DND-41 (cell line): ENCODE measurements at regions not wholly inside any gene's neighbourhood (a gene's known extent, or its start where the extent isn't known, plus 50 kb on each side); places are given as distances from the start of the nearest gene placed in this dataset.

ENCODE experiments used
- ATAC-seq: fragments of 200-7000 bp; cut with Tn5 transposase; 3 replicates; pipeline ENCODE4 v1.9.1; 2021; ENCODE audit warnings: low read depth; ENCODE audit not compliant: insufficient read depth
- DNase-seq: peaks from one replicate; pipeline ENCODE4 v3.0.0-alpha.2; 2020
- H2AFZ ChIP-seq: 2 replicates; pipeline ENCODE4 v1.6.0; 2012; ENCODE audit warnings: low read depth, low read length
- H3K27ac ChIP-seq: 2 replicates; pipeline ENCODE4 v1.5.1; 2012; ENCODE audit warnings: low read length, inconsistent platforms
- H3K27me3 ChIP-seq: fragments of 200-600 bp; sonication (generic); 2 replicates; pipeline ENCODE4 v1.6.0; 2012; ENCODE audit warnings: low read length, mild to moderate bottlenecking, inconsistent platforms; ENCODE audit not compliant: insufficient read depth, poor library complexity
- H3K36me3 ChIP-seq: 2 replicates; pipeline ENCODE4 v1.5.1; 2012; ENCODE audit warnings: low read length, inconsistent platforms; ENCODE audit not compliant: insufficient read depth
- H3K4me1 ChIP-seq: 2 replicates; pipeline ENCODE4 v1.5.1; 2012; ENCODE audit warnings: mild to moderate bottlenecking, low read length; ENCODE audit not compliant: insufficient read depth
- H3K4me2 ChIP-seq: 2 replicates; pipeline ENCODE4 v1.6.0; 2012; ENCODE audit warnings: mild to moderate bottlenecking, moderate library complexity, low read length, inconsistent platforms; ENCODE audit not compliant: insufficient read depth
- H3K4me3 ChIP-seq, 2 experiments: fragments of 200-600 bp in 1 of 2; shearing (Covaris generic) in 1 of 2; 2 replicates each; pipeline ENCODE4 v1.5.1; 2012 to 2016; ENCODE audit warnings: inconsistent platforms in 2 of 2, low read length in 2 of 2, mild to moderate bottlenecking in 2 of 2, low read depth in 1 of 2, moderate library complexity in 1 of 2
- H3K79me2 ChIP-seq: 2 replicates; pipeline ENCODE4 v1.6.0; 2012; ENCODE audit warnings: low read length, inconsistent platforms; ENCODE audit not compliant: insufficient read depth
- H3K9ac ChIP-seq: 2 replicates; pipeline ENCODE4 v1.6.0; 2012; ENCODE audit warnings: low read depth, mild to moderate bottlenecking, inconsistent platforms, low read length, moderate library complexity
- H3K9me3 ChIP-seq: 2 replicates; pipeline ENCODE4 v1.5.1; 2012; ENCODE audit warnings: low read length, moderate library complexity, mild to moderate bottlenecking, inconsistent platforms; ENCODE audit not compliant: insufficient read depth, severe bottlenecking
- H4K20me1 ChIP-seq: 2 replicates; pipeline ENCODE4 v1.6.0; 2012; ENCODE audit warnings: low read length; ENCODE audit not compliant: insufficient read depth
- CTCF ChIP-seq: IDR thresholded peaks from 2 replicates; pipeline ENCODE4 v1.5.1; 2012; ENCODE audit warnings: borderline replicate concordance, low read length, moderate library complexity, mild to moderate bottlenecking; ENCODE audit not compliant: poor library complexity, severe bottlenecking; ENCODE audit errors: extremely low read depth
- EZH2 ChIP-seq: IDR thresholded peaks from 3 replicates; pipeline ENCODE4 v1.6.1; 2012; ENCODE audit warnings: borderline replicate concordance, low read depth, mild to moderate bottlenecking, moderate library complexity, low read length, inconsistent platforms; ENCODE audit not compliant: severe bottlenecking

GRCh38 chr10:121079226-121079625 lies 228.1 kb downstream of the WDR11 start:
- Histone ChIP-seq H3K4me1 (no peaks in the 10 kb centered on the region), H3K79me2 (no peaks in the 10 kb centered on the region), H3K4me2 (no peak overlapping the region), H3K27ac (no peak overlapping the region), H3K4me3 (no peak overlapping the region), H3K9ac (no peak overlapping the region), H3K27me3 (peaks cover 12% of the 10 kb centered on the region), H2AFZ (no peak overlapping the region), H3K36me3 (no peaks in the 10 kb centered on the region), H3K9me3 (no peaks in the 10 kb centered on the region), H4K20me1 (no peaks in the 10 kb centered on the region)
- DNase-seq (no peak), ATAC-seq (no peak)
- TF ChIP-seq CTCF (no peak), EZH2 (no peak)

GRCh38 chr10:121080281-121080891 lies 229.2 kb downstream of the WDR11 start:
- Histone ChIP-seq H3K36me3 (no peaks in the 10 kb centered on the region), H3K27me3 (peaks cover 12% of the 10 kb centered on the region), H3K4me3 (no peak overlapping the region), H3K79me2 (no peaks in the 10 kb centered on the region), H4K20me1 (no peaks in the 10 kb centered on the region), H3K9me3 (no peaks in the 10 kb centered on the region), H3K9ac (no peak overlapping the region), H3K27ac (no peak overlapping the region), H2AFZ (no peak overlapping the region), H3K4me2 (no peak overlapping the region), H3K4me1 (no peaks in the 10 kb centered on the region)
- TF ChIP-seq CTCF (no peak), EZH2 (no peak)
- DNase-seq: no peak
- ATAC-seq: no peak

DNA sequence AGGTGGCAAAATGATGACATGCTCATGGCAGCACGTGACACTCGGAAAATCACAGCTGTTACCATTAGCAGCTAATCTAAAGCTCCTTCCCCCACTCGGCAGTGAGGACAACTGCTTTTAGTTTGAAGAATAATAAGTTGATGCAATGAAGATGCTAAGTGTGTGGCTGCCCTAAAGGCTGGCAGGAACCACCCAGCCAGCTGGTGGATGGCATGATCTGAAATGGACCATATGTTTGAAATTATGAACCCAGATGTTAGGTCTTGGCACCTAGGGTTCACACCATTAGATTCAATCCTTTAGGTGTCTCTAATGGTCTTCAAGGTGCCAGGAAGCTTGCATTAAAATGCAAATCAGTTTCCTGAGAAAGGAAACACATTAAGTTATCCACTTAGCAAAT lies 230.1 kb downstream of the WDR11 start:
- H2AFZ ChIP-seq: no peak overlapping the region
- no peak overlapping the region for H3K4me3 ChIP-seq
- H3K4me2 ChIP-seq: no peak overlapping the region
- no peaks in the 10 kb centered on the region for H3K9me3 ChIP-seq
- H3K36me3 ChIP-seq: no peaks in the 10 kb centered on the region
- TF ChIP-seq CTCF (no peak), EZH2 (no peak)
- peaks cover 12% of the 10 kb centered on the region for H3K27me3 ChIP-seq
- H3K27ac ChIP-seq: no peak overlapping the region
- H3K79me2 ChIP-seq: no peaks in the 10 kb centered on the region
- no peak for DNase-seq
- no peaks in the 10 kb centered on the region for H4K20me1 ChIP-seq
- ATAC-seq: no peak
- no peak overlapping the region for H3K9ac ChIP-seq
- no peaks in the 10 kb centered on the region for H3K4me1 ChIP-seq

DNA sequence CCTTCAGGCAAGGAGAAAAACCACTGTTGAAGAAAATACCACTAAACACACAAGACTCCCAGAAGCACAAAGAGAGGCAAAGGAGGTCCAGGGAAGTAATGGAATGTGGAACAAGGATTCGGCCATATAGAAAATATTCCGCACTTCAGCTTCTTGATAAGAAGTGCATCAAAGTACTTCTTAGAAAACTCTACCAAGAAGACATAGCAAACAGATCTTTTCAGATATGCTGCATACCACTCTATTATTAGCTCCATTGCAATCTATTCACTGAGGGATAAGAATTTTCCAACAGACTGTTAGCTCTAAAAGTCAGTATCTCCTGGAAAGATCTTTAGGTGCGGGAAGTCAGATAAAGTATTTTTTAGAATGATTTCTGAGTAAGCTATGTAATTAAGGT lies 231.8 kb downstream of the WDR11 start:
- no peak overlapping the region for H3K27ac ChIP-seq
- no peaks in the 10 kb centered on the region for H3K9me3 ChIP-seq
- H3K36me3 ChIP-seq: no peaks in the 10 kb centered on the region
- no peaks in the 10 kb centered on the region for H3K4me1 ChIP-seq
- no peak overlapping the region for H3K4me2 ChIP-seq
- no peak for TF ChIP-seq EZH2
- TF ChIP-seq CTCF: no peak
- H3K79me2 ChIP-seq: no peaks in the 10 kb centered on the region
- no peak overlapping the region for H3K9ac ChIP-seq
- no peak for DNase-seq
- no peaks in the 10 kb centered on the region for H4K20me1 ChIP-seq
- no peak for ATAC-seq
- no peak overlapping the region for H3K4me3 ChIP-seq
- H3K27me3 ChIP-seq: peaks cover 12% of the 10 kb centered on the region
- H2AFZ ChIP-seq: no peak overlapping the region
